Prostate gland (tissue), 2 donors: ENCODE measurements at regions not wholly inside any gene's neighbourhood (a gene's known extent, or its start where the extent isn't known, plus 50 kb on each side); places are given as distances from the start of the nearest gene placed in this dataset.

Experiments used
- POLR2A ChIP-seq: fragments of 450-650 bp; IDR thresholded peaks from one replicate; pipeline ENCODE4 v1.6.1; 2016; ENCODE audit warnings: antibody characterized with exemption, mild to moderate bottlenecking
- TF ChIP-seq, protein P1 (sequence below), 4 experiments: fragments of 200-600 bp in 2 of 4; fragments of 450-650 bp in 2 of 4; sonication (generic) in 2 of 4; IDR thresholded peaks; 1 replicate in 3 of 4; 2 replicates in 1 of 4; pipeline ENCODE4 v1.5.1; 2016 to 2019; ENCODE audit warnings: antibody characterized with exemption in 4 of 4, mild to moderate bottlenecking in 2 of 4, moderate library complexity in 2 of 4

DNA sequence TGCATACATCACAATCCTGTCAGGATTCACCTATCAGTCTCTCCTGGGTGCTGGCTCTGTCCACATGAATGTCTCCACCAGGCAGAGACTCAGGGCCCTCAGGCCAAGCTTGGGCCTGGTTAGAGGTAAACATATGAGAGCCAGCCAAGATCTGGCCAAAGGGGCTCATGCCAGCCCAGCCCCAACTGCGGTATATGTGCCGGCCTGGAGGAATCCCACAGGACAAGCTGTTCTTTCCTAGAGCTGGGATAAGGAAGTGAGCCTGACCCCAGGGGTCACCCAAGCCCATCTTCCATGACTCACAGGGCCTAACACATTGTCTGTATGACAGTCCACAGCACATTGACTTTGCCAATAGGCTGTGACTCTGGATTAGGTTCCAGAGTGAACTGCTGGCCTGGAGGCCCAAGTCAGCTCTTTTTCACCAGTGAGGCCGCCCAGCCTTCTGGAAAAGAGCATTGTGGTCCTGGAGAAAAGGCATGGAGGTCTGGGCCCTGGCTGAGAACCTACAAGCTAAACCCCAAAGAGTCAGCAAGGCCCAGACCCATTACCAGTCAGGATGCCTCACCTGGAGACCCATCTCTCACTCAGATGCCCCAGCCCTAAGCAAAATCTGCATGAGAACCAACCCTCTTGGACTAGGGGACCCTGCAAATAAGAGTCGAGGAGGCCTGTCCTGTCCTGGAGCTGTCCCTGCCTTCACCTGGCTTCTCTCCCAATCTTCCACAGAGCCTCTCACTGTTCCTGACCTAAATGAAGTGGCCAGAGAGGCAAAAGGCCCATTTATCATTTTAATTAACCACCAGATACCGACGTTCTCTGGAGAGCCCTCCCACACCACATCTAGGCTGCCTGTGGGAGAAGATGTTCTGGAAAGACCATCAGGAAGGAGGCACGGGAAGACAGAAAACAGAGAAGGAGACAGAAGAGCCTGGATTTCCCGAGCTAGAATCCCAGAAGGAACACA is 120.9 kb upstream of the PKDCC start:
- TF ChIP-seq, protein P1, sequence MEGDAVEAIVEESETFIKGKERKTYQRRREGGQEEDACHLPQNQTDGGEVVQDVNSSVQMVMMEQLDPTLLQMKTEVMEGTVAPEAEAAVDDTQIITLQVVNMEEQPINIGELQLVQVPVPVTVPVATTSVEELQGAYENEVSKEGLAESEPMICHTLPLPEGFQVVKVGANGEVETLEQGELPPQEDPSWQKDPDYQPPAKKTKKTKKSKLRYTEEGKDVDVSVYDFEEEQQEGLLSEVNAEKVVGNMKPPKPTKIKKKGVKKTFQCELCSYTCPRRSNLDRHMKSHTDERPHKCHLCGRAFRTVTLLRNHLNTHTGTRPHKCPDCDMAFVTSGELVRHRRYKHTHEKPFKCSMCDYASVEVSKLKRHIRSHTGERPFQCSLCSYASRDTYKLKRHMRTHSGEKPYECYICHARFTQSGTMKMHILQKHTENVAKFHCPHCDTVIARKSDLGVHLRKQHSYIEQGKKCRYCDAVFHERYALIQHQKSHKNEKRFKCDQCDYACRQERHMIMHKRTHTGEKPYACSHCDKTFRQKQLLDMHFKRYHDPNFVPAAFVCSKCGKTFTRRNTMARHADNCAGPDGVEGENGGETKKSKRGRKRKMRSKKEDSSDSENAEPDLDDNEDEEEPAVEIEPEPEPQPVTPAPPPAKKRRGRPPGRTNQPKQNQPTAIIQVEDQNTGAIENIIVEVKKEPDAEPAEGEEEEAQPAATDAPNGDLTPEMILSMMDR (IDR thresholded peaks at IDR 0.05) = no peak
- no peak for TF ChIP-seq POLR2A
